ENCODE measurements at regions not wholly inside any gene's neighbourhood (a gene's known extent, or its start where the extent isn't known, plus 50 kb on each side); places are given as distances from the start of the nearest gene placed in this dataset.

DNA sequence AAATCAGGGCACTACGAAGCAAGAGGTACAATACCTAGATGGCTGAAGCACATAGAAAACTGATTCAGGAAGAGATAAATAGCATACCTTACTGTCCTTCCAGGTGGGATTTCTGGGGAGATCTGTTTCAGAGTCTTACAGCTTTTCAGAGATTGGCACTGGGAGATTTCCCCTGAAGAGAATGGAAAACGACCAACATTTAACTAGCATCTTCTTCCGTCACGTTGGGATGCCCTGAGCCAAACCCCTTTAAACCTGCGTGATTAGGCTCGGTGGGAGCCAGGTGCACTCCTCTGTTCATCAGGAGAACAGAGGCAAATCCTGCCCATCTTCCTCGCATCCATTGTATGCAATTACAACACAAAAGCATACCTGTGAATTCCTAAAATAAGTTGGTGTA lies 614.5 kb downstream of the HDGFL1 start:
- CTCF ChIA-PET: no interaction called here

DNA sequence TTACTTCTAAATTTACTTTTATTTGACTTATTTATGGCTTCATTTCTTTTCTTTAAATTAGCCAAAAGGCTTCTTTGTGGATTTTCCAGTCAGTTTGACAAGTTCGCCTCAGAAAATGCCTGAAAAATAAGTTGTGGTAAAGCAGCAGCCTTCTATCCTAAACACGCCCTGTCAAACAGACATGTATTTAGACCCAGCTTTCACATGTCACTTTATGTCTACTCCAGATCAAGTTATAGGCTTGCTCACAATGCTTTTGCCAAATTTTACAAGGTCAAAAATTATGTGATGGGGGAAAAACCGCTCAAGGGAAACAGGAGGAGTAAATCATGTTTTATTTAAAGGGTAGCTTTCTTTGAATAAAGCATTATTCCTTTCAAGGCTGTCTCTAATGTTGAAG lies 615.0 kb downstream of the HDGFL1 start:
- no peaks in the 10 kb centered on the region for H3K27me3 Mint-ChIP-seq
- no peak for ATAC-seq (ENCODE audit: low read depth)
- H3K9me3 Mint-ChIP-seq: peaks cover 8% of the 10 kb centered on the region
- no peak for DNase-seq
- H3K4me1 Mint-ChIP-seq: no peaks in the 10 kb centered on the region
- H3K27ac Mint-ChIP-seq: no peak overlapping the region
- no peak overlapping the region for H3K4me3 Mint-ChIP-seq
- ChIA-PET POLR2A (no interaction called here), CTCF (no interaction called here)
- H3K36me3 Mint-ChIP-seq (ENCODE audit: low read depth): no peaks in the 10 kb centered on the region
- TF ChIP-seq, protein P1, sequence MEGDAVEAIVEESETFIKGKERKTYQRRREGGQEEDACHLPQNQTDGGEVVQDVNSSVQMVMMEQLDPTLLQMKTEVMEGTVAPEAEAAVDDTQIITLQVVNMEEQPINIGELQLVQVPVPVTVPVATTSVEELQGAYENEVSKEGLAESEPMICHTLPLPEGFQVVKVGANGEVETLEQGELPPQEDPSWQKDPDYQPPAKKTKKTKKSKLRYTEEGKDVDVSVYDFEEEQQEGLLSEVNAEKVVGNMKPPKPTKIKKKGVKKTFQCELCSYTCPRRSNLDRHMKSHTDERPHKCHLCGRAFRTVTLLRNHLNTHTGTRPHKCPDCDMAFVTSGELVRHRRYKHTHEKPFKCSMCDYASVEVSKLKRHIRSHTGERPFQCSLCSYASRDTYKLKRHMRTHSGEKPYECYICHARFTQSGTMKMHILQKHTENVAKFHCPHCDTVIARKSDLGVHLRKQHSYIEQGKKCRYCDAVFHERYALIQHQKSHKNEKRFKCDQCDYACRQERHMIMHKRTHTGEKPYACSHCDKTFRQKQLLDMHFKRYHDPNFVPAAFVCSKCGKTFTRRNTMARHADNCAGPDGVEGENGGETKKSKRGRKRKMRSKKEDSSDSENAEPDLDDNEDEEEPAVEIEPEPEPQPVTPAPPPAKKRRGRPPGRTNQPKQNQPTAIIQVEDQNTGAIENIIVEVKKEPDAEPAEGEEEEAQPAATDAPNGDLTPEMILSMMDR (IDR thresholded peaks at IDR 0.05): no peak
- intact Hi-C loops (cut with micrococcal nuclease): no loop called here

More for the DNA sequence above, 614.5 kb downstream of the HDGFL1 start:
- Mint-ChIP-seq H3K9me3 (peaks cover 8% of the 10 kb centered on the region), H3K4me3 (no peak overlapping the region), H3K27ac (no peak overlapping the region), H3K27me3 (no peaks in the 10 kb centered on the region), H3K4me1 (no peaks in the 10 kb centered on the region), H3K36me3 (ENCODE audit: low read depth) (no peaks in the 10 kb centered on the region)
- DNase-seq (no peak), ATAC-seq (ENCODE audit: low read depth) (no peak)
- POLR2A ChIA-PET: no interaction called here
- intact Hi-C loops (cut with micrococcal nuclease): no loop called here
- TF ChIP-seq, protein P1 (IDR thresholded peaks at IDR 0.05): no peak

DNA sequence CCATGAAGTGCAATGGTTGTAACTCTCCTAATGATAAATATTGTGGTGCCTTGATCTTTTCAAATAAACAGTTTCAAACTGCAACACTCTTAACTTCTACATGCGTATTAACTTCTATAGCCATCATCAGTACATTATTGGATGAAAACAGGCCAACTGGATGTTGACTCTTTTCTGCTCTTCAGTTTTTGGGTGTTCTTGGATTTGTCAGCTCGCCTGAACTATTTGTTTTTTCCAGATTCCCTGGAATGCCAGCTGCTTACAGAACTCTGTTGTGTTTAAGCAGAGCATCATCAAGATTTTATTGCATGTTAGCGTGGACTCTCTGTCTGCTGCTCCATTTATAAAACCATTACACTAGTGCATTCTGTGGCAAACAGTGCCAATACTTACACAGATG lies 626.1 kb downstream of the HDGFL1 start:
- DNase-seq (no peak), ATAC-seq (ENCODE audit: low read depth) (no peak)
- intact Hi-C loops (cut with micrococcal nuclease): no loop called here
- Mint-ChIP-seq H3K4me3 (no peak overlapping the region), H3K9me3 (no peaks in the 10 kb centered on the region), H3K27ac (no peak overlapping the region), H3K36me3 (ENCODE audit: low read depth) (no peaks in the 10 kb centered on the region), H3K27me3 (no peaks in the 10 kb centered on the region), H3K4me1 (no peaks in the 10 kb centered on the region)
- ChIA-PET POLR2A (no interaction called here), CTCF (no interaction called here)
- TF ChIP-seq, protein P1 (IDR thresholded peaks at IDR 0.05): no peak

DNA sequence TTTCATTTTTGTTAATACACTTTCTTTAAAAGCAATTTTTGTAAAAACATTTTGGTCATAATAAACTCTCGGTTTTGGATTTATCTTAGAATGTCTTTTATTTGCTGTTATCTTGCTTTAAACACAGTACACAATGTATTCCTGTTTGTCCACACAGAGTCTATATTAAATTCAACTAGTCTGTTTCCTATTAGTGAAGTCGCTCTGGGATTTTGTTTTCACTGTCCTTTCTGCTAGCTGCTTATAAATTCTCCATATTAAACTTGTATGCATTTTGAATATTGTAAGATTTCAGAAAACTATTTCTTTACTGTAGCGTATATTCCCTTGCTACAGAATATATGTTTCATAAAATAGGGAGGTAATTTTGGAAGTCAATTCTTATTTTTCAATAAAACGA lies 630.2 kb downstream of the HDGFL1 start:
- Mint-ChIP-seq H3K4me1 (no peaks in the 10 kb centered on the region), H3K27me3 (no peaks in the 10 kb centered on the region), H3K36me3 (ENCODE audit: low read depth) (no peaks in the 10 kb centered on the region), H3K27ac (no peak overlapping the region), H3K4me3 (no peak overlapping the region), H3K9me3 (peaks cover 2% of the 10 kb centered on the region)
- TF ChIP-seq, protein P1 (IDR thresholded peaks at IDR 0.05): no peak
- ATAC-seq (ENCODE audit: low read depth): no peak
- no peak for DNase-seq
- POLR2A ChIA-PET: no interaction called here
- intact Hi-C loops (cut with micrococcal nuclease): no loop called here
- CTCF ChIA-PET: no interaction called here

DNA sequence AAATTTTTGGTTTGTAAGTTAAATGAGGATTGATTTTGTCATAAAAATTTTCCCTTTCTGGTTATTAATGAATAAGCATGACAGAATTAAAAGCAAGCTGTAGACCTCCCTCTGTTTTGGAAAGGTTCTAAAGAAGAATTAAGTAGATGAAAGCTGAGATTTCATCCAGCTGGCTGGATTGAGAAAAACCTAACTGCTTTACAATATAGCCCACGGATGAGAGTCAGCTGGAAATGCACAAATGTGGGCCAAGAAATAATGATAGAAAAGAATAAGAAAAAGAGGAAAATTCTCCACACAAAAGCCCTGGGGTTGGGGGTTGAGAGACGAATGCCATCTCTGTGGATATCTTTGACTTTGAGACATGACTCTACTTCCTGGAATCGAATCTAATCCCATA lies 631.6 kb downstream of the HDGFL1 start:
- ATAC-seq (ENCODE audit: low read depth): no peak
- peaks cover 2% of the 10 kb centered on the region for H3K9me3 Mint-ChIP-seq
- no peak for DNase-seq
- H3K27ac Mint-ChIP-seq: no peak overlapping the region
- H3K4me1 Mint-ChIP-seq: no peaks in the 10 kb centered on the region
- CTCF ChIA-PET: no interaction called here
- H3K27me3 Mint-ChIP-seq: no peaks in the 10 kb centered on the region
- H3K36me3 Mint-ChIP-seq (ENCODE audit: low read depth): no peaks in the 10 kb centered on the region
- POLR2A ChIA-PET: no interaction called here
- TF ChIP-seq, protein P1 (IDR thresholded peaks at IDR 0.05): no peak
- intact Hi-C loops (cut with micrococcal nuclease): no loop called here
- no peak overlapping the region for H3K4me3 Mint-ChIP-seq
